ENCODE measurements at regions not wholly inside any gene's neighbourhood (a gene's known extent, or its start where the extent isn't known, plus 50 kb on each side); places are given as distances from the start of the nearest gene placed in this dataset.
"Not testable (repeated sequence)": the region's sequence is repeated elsewhere in the genome, so short reads cannot be mapped to it uniquely, and the experiment has no call there.

- intact Hi-C loops (cut with DNase I) = no loop called here
- no peaks in the 10 kb centered on the region for H3K4me1 ChIP-seq (ENCODE audit: insufficient read depth)
- no peak for TF ChIP-seq EP300 (IDR thresholded peaks at IDR 0.05)
- no peak for TF ChIP-seq CTCF (IDR thresholded peaks at IDR 0.05)
- TF ChIP-seq POLR2A (IDR thresholded peaks at IDR 0.05) = no peak
- no peak for DNase-seq
- no peak overlapping the region for H3K4me3 ChIP-seq
- WGBS, 3 donors = 89 to 92% (median 90%) methylated on average over 6 of the region's 6 CpGs
- H3K9me3 ChIP-seq = no peaks in the 10 kb centered on the region
- no peaks in the 10 kb centered on the region for H3K27me3 ChIP-seq
- H3K27ac ChIP-seq = no peak overlapping the region
- no peaks in the 10 kb centered on the region for H3K36me3 ChIP-seq
Measured at GRCh38 chr2:122032264-122032645, 276.8 kb downstream of the TSN start.

- Histone ChIP-seq H3K27me3 (no peaks in the 10 kb centered on the region), H3K4me3 (no peak overlapping the region), H3K36me3 (no peaks in the 10 kb centered on the region), H3K27ac (no peak overlapping the region), H3K4me1 (ENCODE audit: insufficient read depth) (no peaks in the 10 kb centered on the region), H3K9me3 (no peaks in the 10 kb centered on the region)
- no peak for DNase-seq
- WGBS, 3 donors = 79 to 85% (median 80%) methylated on average over 3 of the region's 3 CpGs
- TF ChIP-seq POLR2A (IDR thresholded peaks at IDR 0.05) = no peak
- TF ChIP-seq CTCF (IDR thresholded peaks at IDR 0.05) = no peak
- no peak for TF ChIP-seq EP300 (IDR thresholded peaks at IDR 0.05)
- intact Hi-C loops (cut with DNase I) = no loop called here
Measured at GRCh38 chr2:122033778-122034177, 278.3 kb downstream of the TSN start.

GRCh38 chr2:122034344-122034743 lies 278.9 kb downstream of the TSN start:
- no peak for DNase-seq
- H3K27me3 ChIP-seq = no peaks in the 10 kb centered on the region
- intact Hi-C loops (cut with DNase I) = no loop called here
- no peak for TF ChIP-seq EP300 (IDR thresholded peaks at IDR 0.05)
- no peak for TF ChIP-seq CTCF (IDR thresholded peaks at IDR 0.05)
- TF ChIP-seq POLR2A (IDR thresholded peaks at IDR 0.05) = no peak
- no peak overlapping the region for H3K4me3 ChIP-seq
- no peaks in the 10 kb centered on the region for H3K4me1 ChIP-seq (ENCODE audit: insufficient read depth)
- 27 to 51% (median 34%) methylated on average over 5 of the region's 5 CpGs for WGBS, 3 donors
- H3K27ac ChIP-seq = no peak overlapping the region
- H3K9me3 ChIP-seq = no peaks in the 10 kb centered on the region
- no peaks in the 10 kb centered on the region for H3K36me3 ChIP-seq

GRCh38 chr2:122034777-122035176 lies 279.3 kb downstream of the TSN start:
- TF ChIP-seq POLR2A (IDR thresholded peaks at IDR 0.05) = no peak
- no peak for TF ChIP-seq CTCF (IDR thresholded peaks at IDR 0.05)
- no peak for TF ChIP-seq EP300 (IDR thresholded peaks at IDR 0.05)
- no peaks in the 10 kb centered on the region for H3K36me3 ChIP-seq
- no peak overlapping the region for H3K4me3 ChIP-seq
- no peak overlapping the region for H3K27ac ChIP-seq
- H3K27me3 ChIP-seq = no peaks in the 10 kb centered on the region
- 27 to 56% (median 34%) methylated on average over 4 of the region's 4 CpGs for WGBS, 3 donors
- no peaks in the 10 kb centered on the region for H3K4me1 ChIP-seq (ENCODE audit: insufficient read depth)
- no peak for DNase-seq
- intact Hi-C loops (cut with DNase I) = no loop called here
- no peaks in the 10 kb centered on the region for H3K9me3 ChIP-seq

- 87 to 91% (median 91%) methylated on average over 4 of the region's 4 CpGs for WGBS, 3 donors
- intact Hi-C loops (cut with DNase I); H3K27ac ChIP-seq; H3K27me3 ChIP-seq; H3K9me3 ChIP-seq; H3K4me1 ChIP-seq (ENCODE audit: insufficient read depth); H3K36me3 ChIP-seq; H3K4me3 ChIP-seq; DNase-seq: not testable (repeated sequence)
Measured at GRCh38 chr2:122038816-122039215, 283.4 kb downstream of the TSN start.

Measured in ovary (tissue), 7 donors.